AG04449 (cell line): ENCODE measurements at regions not wholly inside any gene's neighbourhood (a gene's known extent, or its start where the extent isn't known, plus 50 kb on each side); places are given as distances from the start of the nearest gene placed in this dataset.
"Not testable (repeated sequence)": the region's sequence is repeated elsewhere in the genome, so short reads cannot be mapped to it uniquely, and the experiment has no call there.

Experiments
- CTCF ChIA-PET: fragments of 350-600 bp; formaldehyde crosslinking; extraction: SDS; loops from one replicate; lab custom pipeline; 2021; ENCODE audit warnings: antibody characterized with exemption; lab: Yijun Ruan, JAX
- POLR2A ChIA-PET: fragments of 400-600, 350-600 bp; formaldehyde crosslinking; extraction: SDS; loops from one replicate; lab custom pipeline; 2020; ENCODE audit warnings: antibody characterized with exemption, inconsistent platforms; lab: Yijun Ruan, JAX
- DNase-seq: peaks from one replicate; pipeline ENCODE4 v3.0.0-alpha.2; 2010; ENCODE audit warnings: low read depth, low spot score
- H3K4me3 ChIP-seq: 2 replicates; pipeline ENCODE4 v1.5.1; 2011; ENCODE audit warnings: low read depth, mild to moderate bottlenecking, control low read depth, low read length
- CTCF ChIP-seq: IDR thresholded peaks from one replicate; pipeline ENCODE4 v1.5.1; 2011; ENCODE audit warnings: mild to moderate bottlenecking, moderate library complexity, low read length, control low read depth, inconsistent platforms; ENCODE audit not compliant: insufficient read depth; ENCODE audit errors: missing control alignments

- ChIA-PET CTCF (no interaction called here), POLR2A (no interaction called here)
- H3K4me3 ChIP-seq = no peak overlapping the region
- no peak for TF ChIP-seq CTCF
- DNase-seq = no peak
These were observed 225.4 kb downstream of the FRK start for GRCh38 chr6:115835314-115835713.

GRCh38 chr6:115834542-115834941 is 226.1 kb downstream of the FRK start:
- H3K4me3 ChIP-seq, CTCF ChIA-PET, POLR2A ChIA-PET, DNase-seq: not testable (repeated sequence)

- CTCF ChIA-PET = no interaction called here
- H3K4me3 ChIP-seq = no peak overlapping the region
- DNase-seq = no peak
- POLR2A ChIA-PET = no interaction called here
- TF ChIP-seq CTCF = no peak
These were observed 227.9 kb downstream of the FRK start for GRCh38 chr6:115832786-115833185.

GRCh38 chr6:115832186-115832585 is 228.5 kb downstream of the FRK start:
- DNase-seq = no peak
- no peak overlapping the region for H3K4me3 ChIP-seq
- CTCF ChIA-PET = no interaction called here
- POLR2A ChIA-PET = no interaction called here
- TF ChIP-seq CTCF = no peak

GRCh38 chr6:115830895-115831294 is 229.8 kb downstream of the FRK start:
- ChIA-PET POLR2A (no interaction called here), CTCF (no interaction called here)
- H3K4me3 ChIP-seq = no peak overlapping the region
- TF ChIP-seq CTCF = no peak
- DNase-seq = no peak

- ChIA-PET POLR2A (no interaction called here), CTCF (no interaction called here)
- no peak overlapping the region for H3K4me3 ChIP-seq
- TF ChIP-seq CTCF = no peak
- no peak for DNase-seq
These were observed 238.9 kb downstream of the FRK start for GRCh38 chr6:115821798-115822197.

- CTCF ChIA-PET = no interaction called here
- no peak for DNase-seq
- H3K4me3 ChIP-seq = no peak overlapping the region
- no peak for TF ChIP-seq CTCF
- POLR2A ChIA-PET = no interaction called here
These were observed 241.2 kb downstream of the FRK start for GRCh38 chr6:115819506-115819905.
